ENCODE measurements at regions not wholly inside any gene's neighbourhood (a gene's known extent, or its start where the extent isn't known, plus 50 kb on each side); places are given as distances from the start of the nearest gene placed in this dataset.

GRCh38 chr18:2171840-2172625 is 399.3 kb downstream of the METTL4 start:
- no peak for TF ChIP-seq POLR2AphosphoS5 (IDR thresholded peaks at IDR 0.05; ENCODE audit: borderline replicate concordance, low read depth, low read length)
- no peak for TF ChIP-seq EZH2 (IDR thresholded peaks at IDR 0.05)
